ENCODE measurements at regions not wholly inside any gene's neighbourhood (a gene's known extent, or its start where the extent isn't known, plus 50 kb on each side); places are given as distances from the start of the nearest gene placed in this dataset.

GRCh38 chr18:24658302-24658701 lies 197.9 kb downstream of the HRH4 start:
- in situ Hi-C loops (cut with MboI; ENCODE audit: low pct_unique_long_range_greater_than_20kb, low sequenced_read_pairs, unreplicated experiment): no loop called here
- no peak for TF ChIP-seq CTCF (IDR thresholded peaks at IDR 0.05; ENCODE audit: extremely low read depth, insufficient read depth, missing control alignments)
- DNase-seq (ENCODE audit: low spot score): no peak

GRCh38 chr18:24659827-24660720 lies 199.6 kb downstream of the HRH4 start:
- in situ Hi-C loops (cut with MboI; ENCODE audit: low pct_unique_long_range_greater_than_20kb, low sequenced_read_pairs, unreplicated experiment): no loop called here
- no peak for DNase-seq (ENCODE audit: low spot score)
- no peak for TF ChIP-seq CTCF (IDR thresholded peaks at IDR 0.05; ENCODE audit: extremely low read depth, insufficient read depth, missing control alignments)

- TF ChIP-seq CTCF (IDR thresholded peaks at IDR 0.05; ENCODE audit: extremely low read depth, insufficient read depth, missing control alignments): no peak
- in situ Hi-C loops (cut with MboI; ENCODE audit: low pct_unique_long_range_greater_than_20kb, low sequenced_read_pairs, unreplicated experiment): no loop called here
- DNase-seq (ENCODE audit: low spot score): no peak
These were observed 200.5 kb downstream of the HRH4 start for GRCh38 chr18:24660956-24661355.

GRCh38 chr18:24662412-24662821 lies 202.0 kb downstream of the HRH4 start:
- no peak for DNase-seq (ENCODE audit: low spot score)
- TF ChIP-seq CTCF (IDR thresholded peaks at IDR 0.05; ENCODE audit: extremely low read depth, insufficient read depth, missing control alignments): no peak
- in situ Hi-C loops (cut with MboI; ENCODE audit: low pct_unique_long_range_greater_than_20kb, low sequenced_read_pairs, unreplicated experiment): no loop called here

GRCh38 chr18:24663026-24663425 lies 202.6 kb downstream of the HRH4 start:
- no peak for TF ChIP-seq CTCF (IDR thresholded peaks at IDR 0.05; ENCODE audit: extremely low read depth, insufficient read depth, missing control alignments)
- in situ Hi-C loops (cut with MboI; ENCODE audit: low pct_unique_long_range_greater_than_20kb, low sequenced_read_pairs, unreplicated experiment): no loop called here
- DNase-seq (ENCODE audit: low spot score): no peak

- in situ Hi-C loops (cut with MboI; ENCODE audit: low pct_unique_long_range_greater_than_20kb, low sequenced_read_pairs, unreplicated experiment): no loop called here
- no peak for DNase-seq (ENCODE audit: low spot score)
- no peak for TF ChIP-seq CTCF (IDR thresholded peaks at IDR 0.05; ENCODE audit: extremely low read depth, insufficient read depth, missing control alignments)
These were observed 208.6 kb downstream of the HRH4 start for GRCh38 chr18:24669015-24669414.
